Ascending aorta (tissue), 2 donors: ENCODE measurements at regions not wholly inside any gene's neighbourhood (a gene's known extent, or its start where the extent isn't known, plus 50 kb on each side); places are given as distances from the start of the nearest gene placed in this dataset.

ENCODE experiments used
- DNase-seq, 2 donors: peaks; one replicate each; pipeline ENCODE4 v3.0.0-alpha.2; 2019; ENCODE audit warnings: low spot score in 2 of 2
- H3K27ac ChIP-seq, 2 donors: fragments of 200-600 bp; sonication (generic); one replicate each; pipeline ENCODE4 v1.5.1; 2016 to 2017; ENCODE audit warnings: mild to moderate bottlenecking in 1 of 2
- H3K27me3 ChIP-seq: fragments of 200-600 bp; sonication (generic); one replicate; pipeline ENCODE4 v1.5.1; 2017
- H3K36me3 ChIP-seq, 2 donors: fragments of 200-600 bp; sonication (generic); one replicate each; pipeline ENCODE4 v1.5.1; 2016
- H3K4me1 ChIP-seq, 2 donors: fragments of 200-600 bp; sonication (generic); one replicate each; pipeline ENCODE4 v1.5.1; 2016 to 2017; ENCODE audit warnings: mild to moderate bottlenecking in 1 of 2
- H3K4me3 ChIP-seq, 2 donors: fragments of 200-600 bp; sonication (generic); one replicate each; pipeline ENCODE4 v1.5.1; 2016 to 2017; ENCODE audit warnings: mild to moderate bottlenecking in 1 of 2
- H3K9me3 ChIP-seq, 2 donors: fragments of 200-600 bp; sonication (generic); one replicate each; pipeline ENCODE4 v1.5.1; 2016
- intact Hi-C: fragments of 100-400 bp; cut with DNase I; formaldehyde crosslinking; loops from one replicate; pipeline ENCODE4 v1.15.1; 2023
- TF ChIP-seq, protein P1 (sequence below), 3 experiments: fragments of 200-600 bp in 2 of 3; fragments of 450-650 bp in 1 of 3; sonication (generic) in 2 of 3; IDR thresholded peaks; one replicate each; pipeline ENCODE4 v1.5.1; 2016 to 2019; ENCODE audit warnings: antibody characterized with exemption in 3 of 3, mild to moderate bottlenecking in 1 of 3, moderate library complexity in 1 of 3

DNA sequence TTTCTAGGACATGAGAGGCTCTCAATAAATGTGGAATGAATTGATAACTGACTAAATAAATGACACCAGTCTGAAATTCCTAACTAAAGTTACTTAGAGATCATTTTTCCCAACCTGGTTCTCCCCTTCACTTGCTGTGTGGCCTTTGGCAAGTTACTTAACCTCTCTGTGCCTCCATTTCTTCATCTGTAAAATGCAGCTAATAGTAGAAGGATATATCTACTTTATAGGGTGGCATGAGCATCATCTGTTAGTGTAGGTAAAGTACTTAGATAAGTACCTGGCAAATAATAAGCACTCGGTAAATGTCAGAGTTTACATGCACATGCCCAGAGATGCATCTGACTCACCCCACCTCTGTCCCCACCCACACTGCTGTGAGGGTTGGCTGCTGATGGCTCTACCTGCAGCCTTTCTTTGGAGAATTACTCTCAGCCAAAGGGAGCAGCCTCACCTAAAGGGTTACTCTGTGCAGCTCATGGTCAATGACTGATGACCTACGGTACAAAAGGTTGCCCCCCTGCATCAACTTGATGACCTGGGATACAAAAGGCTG lies 139.3 kb downstream of the CHIC2 start:
- H3K27me3 ChIP-seq = no peaks in the 10 kb centered on the region
- TF ChIP-seq, protein P1, sequence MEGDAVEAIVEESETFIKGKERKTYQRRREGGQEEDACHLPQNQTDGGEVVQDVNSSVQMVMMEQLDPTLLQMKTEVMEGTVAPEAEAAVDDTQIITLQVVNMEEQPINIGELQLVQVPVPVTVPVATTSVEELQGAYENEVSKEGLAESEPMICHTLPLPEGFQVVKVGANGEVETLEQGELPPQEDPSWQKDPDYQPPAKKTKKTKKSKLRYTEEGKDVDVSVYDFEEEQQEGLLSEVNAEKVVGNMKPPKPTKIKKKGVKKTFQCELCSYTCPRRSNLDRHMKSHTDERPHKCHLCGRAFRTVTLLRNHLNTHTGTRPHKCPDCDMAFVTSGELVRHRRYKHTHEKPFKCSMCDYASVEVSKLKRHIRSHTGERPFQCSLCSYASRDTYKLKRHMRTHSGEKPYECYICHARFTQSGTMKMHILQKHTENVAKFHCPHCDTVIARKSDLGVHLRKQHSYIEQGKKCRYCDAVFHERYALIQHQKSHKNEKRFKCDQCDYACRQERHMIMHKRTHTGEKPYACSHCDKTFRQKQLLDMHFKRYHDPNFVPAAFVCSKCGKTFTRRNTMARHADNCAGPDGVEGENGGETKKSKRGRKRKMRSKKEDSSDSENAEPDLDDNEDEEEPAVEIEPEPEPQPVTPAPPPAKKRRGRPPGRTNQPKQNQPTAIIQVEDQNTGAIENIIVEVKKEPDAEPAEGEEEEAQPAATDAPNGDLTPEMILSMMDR (IDR thresholded peaks at IDR 0.05) = no peak
- H3K9me3 ChIP-seq = no peaks in the 10 kb centered on the region
- H3K4me1 ChIP-seq = no peaks in the 10 kb centered on the region
- no peak overlapping the region for H3K4me3 ChIP-seq
- H3K27ac ChIP-seq = no peak overlapping the region
- no peak for DNase-seq
- H3K36me3 ChIP-seq = no peaks in the 10 kb centered on the region
- intact Hi-C loops = no loop called here

DNA sequence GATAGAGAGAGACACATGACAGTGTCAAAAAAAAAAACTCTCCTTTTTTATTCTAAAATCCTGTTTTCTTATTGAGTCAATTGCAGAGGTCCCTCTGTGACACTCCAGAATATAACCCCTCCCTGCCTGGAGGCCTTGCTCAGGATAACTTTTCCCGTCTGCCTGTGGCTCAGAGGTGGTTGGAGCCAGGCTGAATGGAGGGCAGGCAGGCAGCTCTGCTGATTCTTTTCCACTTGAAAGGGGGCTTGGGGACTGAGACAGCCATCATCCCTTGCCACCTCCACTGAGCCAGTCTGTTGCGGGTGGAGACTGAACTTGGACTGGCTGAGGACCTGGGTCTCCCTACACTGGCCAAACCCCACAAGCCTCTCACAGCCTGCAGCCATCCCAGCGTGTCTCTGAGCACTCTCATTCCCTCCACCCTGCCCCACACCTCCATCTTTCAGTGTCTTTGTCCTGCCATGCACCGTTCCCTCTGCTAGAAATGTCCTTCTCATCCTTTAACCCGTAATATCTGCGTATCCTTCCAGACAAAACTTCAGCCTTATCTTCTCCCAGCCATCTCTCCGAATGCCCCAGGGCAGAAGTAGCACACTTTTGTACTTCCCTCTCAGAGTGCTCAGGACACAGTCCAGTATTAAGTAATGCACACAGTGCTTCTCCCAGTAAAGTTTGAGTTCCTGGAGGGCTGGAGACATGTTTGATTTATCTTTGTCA lies 139.9 kb downstream of the CHIC2 start:
- no peaks in the 10 kb centered on the region for H3K36me3 ChIP-seq
- TF ChIP-seq, protein P1 (IDR thresholded peaks at IDR 0.05) = no peak
- no peaks in the 10 kb centered on the region for H3K4me1 ChIP-seq
- H3K4me3 ChIP-seq = no peak overlapping the region
- H3K27me3 ChIP-seq = no peaks in the 10 kb centered on the region
- no peak for DNase-seq
- H3K9me3 ChIP-seq = no peaks in the 10 kb centered on the region
- no peak overlapping the region for H3K27ac ChIP-seq
- intact Hi-C loops = no loop called here

DNA sequence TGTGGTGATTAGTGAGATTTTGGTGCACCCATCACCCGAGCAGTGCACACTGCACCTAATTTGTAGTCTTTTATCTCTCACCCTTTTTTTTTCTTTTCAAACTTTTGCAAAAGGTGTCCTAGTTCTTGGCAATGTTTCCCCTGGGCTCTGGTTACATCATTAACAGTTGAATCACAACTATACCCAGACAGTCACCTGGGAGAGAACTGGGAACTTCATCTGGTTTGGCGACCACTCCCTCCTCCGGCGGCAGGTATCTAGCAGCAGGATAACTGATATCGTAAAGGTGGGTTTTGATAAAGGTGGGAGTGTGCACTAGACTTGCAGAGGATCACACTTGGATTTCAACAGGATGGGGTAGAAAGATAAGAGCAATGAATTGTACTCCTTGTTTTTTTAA lies 140.5 kb downstream of the CHIC2 start:
- no peaks in the 10 kb centered on the region for H3K4me1 ChIP-seq
- DNase-seq = no peak
- H3K9me3 ChIP-seq = no peaks in the 10 kb centered on the region
- H3K27ac ChIP-seq = no peak overlapping the region
- no peak overlapping the region for H3K4me3 ChIP-seq
- TF ChIP-seq, protein P1 (IDR thresholded peaks at IDR 0.05) = no peak
- no peaks in the 10 kb centered on the region for H3K27me3 ChIP-seq
- intact Hi-C loops = no loop called here
- H3K36me3 ChIP-seq = no peaks in the 10 kb centered on the region

DNA sequence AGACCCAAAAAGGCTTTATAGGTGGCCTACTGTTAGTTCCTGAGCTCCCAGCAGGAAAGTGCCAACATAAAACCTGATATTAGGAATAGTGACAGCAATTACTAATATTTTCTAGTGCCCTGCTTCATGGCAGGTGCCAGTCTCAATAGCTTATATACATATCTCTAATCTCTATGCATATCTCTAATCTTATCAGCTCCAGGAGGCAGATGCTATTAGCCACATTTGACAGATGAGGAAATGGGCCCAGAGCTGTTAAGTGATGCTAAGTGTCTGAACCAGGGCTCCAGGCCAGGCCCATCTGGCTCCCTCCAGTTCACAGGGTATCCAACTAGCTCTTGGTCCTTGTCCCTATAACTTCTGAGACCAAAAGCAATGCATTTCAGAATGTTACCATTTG lies 142.5 kb downstream of the CHIC2 start:
- H3K4me3 ChIP-seq = no peak overlapping the region
- H3K4me1 ChIP-seq = no peaks in the 10 kb centered on the region
- no peak overlapping the region for H3K27ac ChIP-seq
- no peaks in the 10 kb centered on the region for H3K36me3 ChIP-seq
- DNase-seq = no peak
- H3K27me3 ChIP-seq = no peaks in the 10 kb centered on the region
- intact Hi-C loops = no loop called here
- TF ChIP-seq, protein P1 (IDR thresholded peaks at IDR 0.05) = no peak
- H3K9me3 ChIP-seq = no peaks in the 10 kb centered on the region

DNA sequence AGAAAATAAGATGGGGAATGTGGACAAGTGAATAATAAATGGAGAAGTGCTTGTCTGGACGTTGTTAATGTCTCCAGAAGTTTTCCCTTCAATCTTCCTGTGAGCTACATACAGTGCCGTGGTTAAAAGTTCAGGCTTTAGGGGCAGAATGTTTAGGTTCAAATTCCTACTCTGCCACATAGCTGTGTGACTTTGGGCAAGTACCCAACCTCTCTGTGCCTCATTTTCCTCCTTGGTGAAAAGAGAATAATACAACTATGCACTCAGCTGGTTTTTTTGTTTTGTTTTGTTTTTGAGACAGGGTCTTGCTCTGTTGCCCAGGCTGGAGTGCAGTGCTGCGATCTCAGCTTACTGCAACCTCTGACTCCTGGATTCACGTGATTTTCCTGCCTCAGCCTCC lies 143.5 kb downstream of the CHIC2 start:
- no peaks in the 10 kb centered on the region for H3K4me1 ChIP-seq
- H3K27ac ChIP-seq = no peak overlapping the region
- DNase-seq = no peak
- H3K36me3 ChIP-seq = no peaks in the 10 kb centered on the region
- TF ChIP-seq, protein P1 (IDR thresholded peaks at IDR 0.05) = no peak
- no peak overlapping the region for H3K4me3 ChIP-seq
- intact Hi-C loops = no loop called here
- no peaks in the 10 kb centered on the region for H3K9me3 ChIP-seq
- H3K27me3 ChIP-seq = no peaks in the 10 kb centered on the region
